Endodermal cell (in vitro differentiated cells): ENCODE measurements at regions not wholly inside any gene's neighbourhood (a gene's known extent, or its start where the extent isn't known, plus 50 kb on each side); places are given as distances from the start of the nearest gene placed in this dataset.

Source experiments
- DNase-seq: peaks from one replicate; pipeline ENCODE4 v3.0.0-alpha.2; 2017
- H3K27ac ChIP-seq: 2 replicates; pipeline ENCODE4 v1.5.1; 2013; ENCODE audit warnings: mild to moderate bottlenecking, low read depth, low read length, moderate library complexity
- H3K27me3 ChIP-seq: 2 replicates; pipeline ENCODE4 v1.6.1; 2013; ENCODE audit warnings: mild to moderate bottlenecking, low read length, moderate library complexity; ENCODE audit not compliant: insufficient read depth, control insufficient read depth, poor library complexity, severe bottlenecking
- H3K36me3 ChIP-seq: 2 replicates; pipeline ENCODE4 v1.7.0; 2013; ENCODE audit warnings: mild to moderate bottlenecking, low read length, moderate library complexity; ENCODE audit not compliant: control insufficient read depth, insufficient read depth
- H3K4me1 ChIP-seq: one replicate; pipeline ENCODE4 v1.7.0; 2013; ENCODE audit warnings: low read length; ENCODE audit not compliant: control insufficient read depth, insufficient read depth
- H3K4me3 ChIP-seq: 2 replicates; pipeline ENCODE4 v1.5.1; 2013; ENCODE audit warnings: mild to moderate bottlenecking, low read length, moderate library complexity
- H3K9ac ChIP-seq: 2 replicates; pipeline ENCODE4 v1.6.1; 2013; ENCODE audit warnings: mild to moderate bottlenecking, low read length, moderate library complexity; ENCODE audit not compliant: poor library complexity, severe bottlenecking; ENCODE audit errors: extremely low read depth
- H3K9me3 ChIP-seq: 2 replicates; pipeline ENCODE4 v1.6.1; 2013; ENCODE audit warnings: mild to moderate bottlenecking, low read length, moderate library complexity; ENCODE audit not compliant: control insufficient read depth
- H3K27ac Mint-ChIP-seq: 2 replicates; pipeline ENCODE4 v1.8.0; 2020; ENCODE audit warnings: mixed read lengths
- H3K27me3 Mint-ChIP-seq: 2 replicates; pipeline ENCODE4 v1.8.0; 2021; ENCODE audit warnings: mild to moderate bottlenecking, mixed read lengths; ENCODE audit not compliant: insufficient read depth
- H3K36me3 Mint-ChIP-seq: 2 replicates; pipeline ENCODE4 v1.8.0; 2020; ENCODE audit warnings: low read depth, mixed read lengths
- H3K4me1 Mint-ChIP-seq: 2 replicates; pipeline ENCODE4 v1.8.0; 2020; ENCODE audit warnings: mixed read lengths
- H3K4me3 Mint-ChIP-seq: 2 replicates; pipeline ENCODE4 v1.8.0; 2020; ENCODE audit warnings: mild to moderate bottlenecking, moderate library complexity, mixed read lengths
- H3K9me3 Mint-ChIP-seq: 2 replicates; pipeline ENCODE4 v1.8.0; 2020; ENCODE audit warnings: mild to moderate bottlenecking, mixed read lengths
- WGBS, 2 experiments: methylation state at CpG; one replicate each; pipeline versions ENCODE4 v1.1.5 to v1.1.7; 2013; ENCODE audit warnings: missing lambda C conversion rate in 2 of 2, mixed read lengths in 1 of 2; ENCODE audit not compliant: insufficient coverage in 1 of 2, insufficient read length in 1 of 2; 5-methylcytosine and 5-hydroxymethylcytosine counted together
- TF ChIP-seq, protein P1 (sequence below): fragments of 200-600 bp; sonication (generic); conservative IDR thresholded peaks from 2 replicates; pipeline ENCODE4 v1.5.0; 2021; ENCODE audit warnings: antibody characterized with exemption, mild to moderate bottlenecking

DNA sequence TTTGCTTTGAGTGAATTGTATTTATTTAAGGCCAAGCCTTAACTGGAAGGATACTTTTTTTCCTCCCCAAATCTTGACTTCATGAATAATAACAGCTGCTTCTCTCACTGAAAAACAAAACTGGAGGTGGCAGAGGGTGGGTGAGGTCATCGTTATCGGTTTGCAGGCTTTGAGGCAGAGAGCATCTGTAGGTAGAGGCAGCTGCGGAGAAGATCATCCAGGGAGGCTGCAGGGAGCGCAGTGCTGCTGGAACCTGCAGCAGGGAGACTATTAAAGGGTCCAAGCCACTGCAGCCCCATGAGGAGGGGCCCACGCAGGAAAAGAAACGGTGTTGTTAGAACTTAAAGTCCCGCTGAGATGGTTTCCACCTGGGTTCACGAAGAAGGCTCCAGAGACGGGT, 112.1 kb upstream of the SDK1 start:
- no peak overlapping the region for H3K4me3 ChIP-seq
- H3K4me1 ChIP-seq: no peaks in the 10 kb centered on the region
- H3K27ac Mint-ChIP-seq: no peak overlapping the region
- no peaks in the 10 kb centered on the region for H3K27me3 ChIP-seq
- no peak overlapping the region for H3K4me3 Mint-ChIP-seq
- 86 to 95% methylated on average over 9 of the region's 9 CpGs for WGBS, 2 experiments
- peaks cover under 1% of the 10 kb centered on the region for H3K9me3 ChIP-seq
- no peaks in the 10 kb centered on the region for H3K36me3 Mint-ChIP-seq
- TF ChIP-seq, protein P1, sequence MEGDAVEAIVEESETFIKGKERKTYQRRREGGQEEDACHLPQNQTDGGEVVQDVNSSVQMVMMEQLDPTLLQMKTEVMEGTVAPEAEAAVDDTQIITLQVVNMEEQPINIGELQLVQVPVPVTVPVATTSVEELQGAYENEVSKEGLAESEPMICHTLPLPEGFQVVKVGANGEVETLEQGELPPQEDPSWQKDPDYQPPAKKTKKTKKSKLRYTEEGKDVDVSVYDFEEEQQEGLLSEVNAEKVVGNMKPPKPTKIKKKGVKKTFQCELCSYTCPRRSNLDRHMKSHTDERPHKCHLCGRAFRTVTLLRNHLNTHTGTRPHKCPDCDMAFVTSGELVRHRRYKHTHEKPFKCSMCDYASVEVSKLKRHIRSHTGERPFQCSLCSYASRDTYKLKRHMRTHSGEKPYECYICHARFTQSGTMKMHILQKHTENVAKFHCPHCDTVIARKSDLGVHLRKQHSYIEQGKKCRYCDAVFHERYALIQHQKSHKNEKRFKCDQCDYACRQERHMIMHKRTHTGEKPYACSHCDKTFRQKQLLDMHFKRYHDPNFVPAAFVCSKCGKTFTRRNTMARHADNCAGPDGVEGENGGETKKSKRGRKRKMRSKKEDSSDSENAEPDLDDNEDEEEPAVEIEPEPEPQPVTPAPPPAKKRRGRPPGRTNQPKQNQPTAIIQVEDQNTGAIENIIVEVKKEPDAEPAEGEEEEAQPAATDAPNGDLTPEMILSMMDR: no peak
- no peaks in the 10 kb centered on the region for H3K36me3 ChIP-seq
- H3K4me1 Mint-ChIP-seq: peaks cover 1% of the 10 kb centered on the region
- no peak overlapping the region for H3K9ac ChIP-seq
- peaks cover 1% of the 10 kb centered on the region for H3K27me3 Mint-ChIP-seq
- DNase-seq: no peak
- peaks cover 14% of the 10 kb centered on the region for H3K9me3 Mint-ChIP-seq
- no peak overlapping the region for H3K27ac ChIP-seq

DNA sequence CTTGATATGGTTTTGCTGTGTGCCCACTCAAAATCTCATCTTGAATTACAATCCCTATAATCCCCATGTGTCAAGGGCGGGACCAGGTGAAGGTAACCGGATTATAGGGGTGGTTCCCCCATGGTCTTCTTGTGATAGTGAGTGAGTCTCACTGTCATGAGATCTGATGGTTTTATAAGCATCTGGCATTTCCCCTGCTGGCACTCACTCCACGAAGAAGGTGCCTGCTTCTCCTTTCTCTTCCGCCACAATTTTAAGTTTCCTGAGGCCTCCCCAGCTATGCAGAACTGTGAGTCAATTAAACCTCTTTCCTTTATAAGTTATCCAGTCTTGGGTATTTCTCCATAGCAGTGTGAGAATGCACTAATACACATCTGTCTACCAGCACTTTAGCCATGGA, 109.5 kb upstream of the SDK1 start:
- no peaks in the 10 kb centered on the region for H3K4me1 ChIP-seq
- TF ChIP-seq, protein P1: no peak

DNA sequence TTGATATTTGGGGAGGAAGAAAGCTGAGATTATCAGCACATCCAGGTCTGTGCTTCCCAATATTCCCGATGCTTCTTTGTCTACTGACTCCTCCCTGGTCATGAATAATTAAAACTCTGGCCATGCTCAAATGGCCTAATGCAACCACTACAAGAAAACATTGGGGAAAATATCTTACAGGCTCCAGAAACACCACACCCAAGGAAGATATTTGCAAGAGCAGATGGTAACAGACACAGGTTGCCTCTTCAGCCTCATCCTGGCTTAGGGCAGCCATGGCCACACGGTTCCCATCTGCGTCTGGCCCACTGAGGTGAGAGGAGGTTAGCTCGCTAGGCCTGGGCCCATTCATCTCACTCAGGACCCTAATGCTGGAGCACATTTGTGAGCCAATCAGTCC, 108.4 kb upstream of the SDK1 start:
- H3K4me3 Mint-ChIP-seq: no peak overlapping the region
- H3K27ac Mint-ChIP-seq: no peak overlapping the region
- no peak for DNase-seq
- H3K36me3 Mint-ChIP-seq: peaks cover 3% of the 10 kb centered on the region
- Histone ChIP-seq H3K4me3 (no peak overlapping the region), H3K9ac (no peak overlapping the region), H3K27me3 (no peaks in the 10 kb centered on the region), H3K9me3 (peaks cover 8% of the 10 kb centered on the region), H3K36me3 (no peaks in the 10 kb centered on the region), H3K27ac (no peak overlapping the region), H3K4me1 (no peaks in the 10 kb centered on the region)
- peaks cover 21% of the 10 kb centered on the region for H3K9me3 Mint-ChIP-seq
- peaks cover 2% of the 10 kb centered on the region for H3K27me3 Mint-ChIP-seq
- 93 to 97% methylated on average over 3 to 4 of the region's 4 CpGs for WGBS, 2 experiments
- TF ChIP-seq, protein P1: no peak
- peaks cover 15% of the 10 kb centered on the region for H3K4me1 Mint-ChIP-seq

More for the DNA sequence above, 109.5 kb upstream of the SDK1 start:
- peaks cover 8% of the 10 kb centered on the region for H3K9me3 ChIP-seq
- Mint-ChIP-seq H3K36me3 (peaks cover 3% of the 10 kb centered on the region), H3K27me3 (peaks cover 1% of the 10 kb centered on the region), H3K4me1 (peaks cover 6% of the 10 kb centered on the region), H3K9me3 (peaks cover 24% of the 10 kb centered on the region), H3K27ac (no peak overlapping the region), H3K4me3 (no peak overlapping the region)
- H3K27me3 ChIP-seq: no peaks in the 10 kb centered on the region
- H3K9ac ChIP-seq: no peak overlapping the region
- no peaks in the 10 kb centered on the region for H3K36me3 ChIP-seq
- no peak overlapping the region for H3K4me3 ChIP-seq
- no peak overlapping the region for H3K27ac ChIP-seq
- WGBS, 2 experiments: 86 to 88% methylated on average over 2 to 4 of the region's 4 CpGs
- DNase-seq: no peak
